GM19438 (cell line): ENCODE measurements at regions not wholly inside any gene's neighbourhood (a gene's known extent, or its start where the extent isn't known, plus 50 kb on each side); places are given as distances from the start of the nearest gene placed in this dataset.

ENCODE experiments used
- ATAC-seq: cut with Tn5 transposase; IDR thresholded peaks from one replicate; pipeline ENCODE4 v1.9.1; 2021; ENCODE audit warnings: low read depth; ENCODE audit not compliant: unreplicated experiment

DNA sequence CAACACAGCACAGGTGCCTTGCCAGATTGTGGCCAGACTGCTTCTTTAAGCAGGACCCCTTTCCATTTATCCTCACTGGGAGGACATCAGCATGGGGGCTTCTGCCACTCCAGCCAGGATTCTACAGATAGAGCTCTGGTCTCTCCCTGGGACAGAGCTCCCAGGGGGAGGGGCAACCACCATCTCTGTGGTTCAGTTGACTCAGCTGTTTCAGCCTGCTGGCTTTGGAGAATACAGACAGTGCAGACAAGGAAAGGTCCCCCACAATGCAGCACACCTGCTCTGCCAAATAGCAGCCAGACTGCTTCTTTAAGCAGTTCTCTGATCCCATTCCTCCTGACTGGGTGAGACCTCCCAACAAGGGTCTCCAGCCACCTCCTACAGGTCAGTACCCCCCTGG lies 132.8 kb downstream of the OR2K2 start:
- ATAC-seq, result no peak

DNA sequence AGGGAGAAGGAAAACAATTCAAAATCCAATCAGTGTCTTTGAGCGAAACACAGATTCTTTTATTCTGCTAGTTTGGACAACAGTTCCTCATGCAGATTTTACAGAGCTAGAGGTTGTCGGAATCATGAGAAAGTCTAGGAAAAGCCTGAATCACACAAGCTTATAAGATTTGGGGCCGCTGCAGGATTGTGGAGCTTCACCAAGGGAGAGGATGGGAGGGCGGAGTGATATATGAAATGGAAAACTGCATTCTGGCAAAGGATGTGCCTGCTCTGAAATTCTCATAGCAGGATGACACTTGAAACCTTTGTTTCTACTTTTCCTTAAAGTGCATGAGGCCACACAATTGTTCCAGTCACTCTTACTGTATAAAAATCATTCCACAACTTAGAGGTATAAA lies 134.3 kb downstream of the OR2K2 start:
- ATAC-seq, result no peak

DNA sequence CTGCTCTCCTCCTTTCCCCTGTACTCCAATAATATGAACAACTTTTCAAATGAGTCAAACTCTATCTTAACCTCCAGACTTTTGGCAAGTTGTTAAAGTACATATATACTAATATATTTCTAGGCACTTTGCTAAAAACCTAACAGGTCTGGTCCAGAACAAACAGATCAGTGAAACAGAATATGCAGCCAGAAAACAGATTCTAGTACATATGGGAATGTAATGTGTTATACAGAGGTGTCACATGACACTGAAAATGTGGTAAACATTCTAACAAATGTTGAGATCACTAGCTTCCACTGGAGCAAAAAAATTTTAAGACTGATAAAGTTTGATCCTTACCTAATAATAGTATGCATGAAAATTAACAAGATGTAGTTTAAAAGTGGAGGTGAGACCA lies 136.9 kb downstream of the OR2K2 start:
- no peak for ATAC-seq

DNA sequence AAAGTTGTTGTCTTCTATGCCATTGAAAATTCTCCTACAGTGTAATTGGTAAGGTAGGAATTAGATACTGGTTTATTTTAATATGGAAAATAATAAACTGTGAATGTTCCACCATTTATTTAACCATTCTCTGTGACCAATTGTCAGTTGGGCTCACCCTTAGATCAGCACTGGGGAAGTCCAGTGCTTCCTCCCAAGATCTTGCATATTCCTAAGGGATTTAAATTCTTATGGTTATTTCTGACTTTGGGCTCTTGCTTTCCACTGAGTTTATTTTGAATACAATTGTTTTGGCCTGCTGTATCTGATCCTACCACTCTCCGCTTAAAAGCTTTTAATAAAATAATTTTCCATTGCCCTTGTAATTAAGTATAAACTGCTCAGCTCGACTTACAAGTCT lies 137.4 kb downstream of the OR2K2 start:
- no peak for ATAC-seq

DNA sequence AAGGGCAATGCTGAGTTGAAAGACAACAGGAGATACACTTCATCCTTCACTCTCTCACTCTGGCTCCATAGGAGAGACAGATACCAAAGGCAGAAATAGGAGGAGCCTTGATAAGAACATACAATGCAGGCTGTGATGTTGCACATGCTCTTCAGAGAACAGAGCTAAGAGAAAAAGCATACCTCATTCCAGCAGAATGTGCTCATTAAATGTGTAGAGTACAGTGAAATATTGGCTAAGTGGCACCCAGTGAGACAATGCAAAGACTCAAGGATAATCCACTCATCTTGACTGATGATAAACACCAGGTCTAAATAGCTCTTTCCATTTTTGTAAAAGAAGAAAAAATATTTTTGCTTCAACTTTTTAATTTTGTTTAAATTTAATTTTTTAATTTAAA lies 139.7 kb downstream of the OR2K2 start:
- ATAC-seq, result no peak

DNA sequence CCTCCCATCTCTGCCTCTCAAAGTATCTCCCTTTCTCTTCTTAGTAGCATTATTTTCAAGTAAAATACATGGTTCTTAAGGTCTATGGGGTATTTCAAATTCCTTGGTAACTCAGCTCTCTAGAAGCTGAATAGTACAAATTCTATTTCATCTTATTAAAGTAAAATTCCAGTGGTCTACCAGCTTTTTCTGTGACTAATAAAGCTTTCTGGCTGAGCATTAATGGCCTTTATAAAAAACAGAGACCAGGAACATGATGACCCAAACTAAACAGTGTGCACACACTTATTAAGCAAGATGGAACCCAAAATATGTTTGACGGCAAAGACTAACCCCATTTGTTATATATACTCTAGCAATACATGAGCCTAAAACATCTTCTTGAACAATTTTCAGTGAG lies 142.6 kb downstream of the OR2K2 start:
- no peak for ATAC-seq

DNA sequence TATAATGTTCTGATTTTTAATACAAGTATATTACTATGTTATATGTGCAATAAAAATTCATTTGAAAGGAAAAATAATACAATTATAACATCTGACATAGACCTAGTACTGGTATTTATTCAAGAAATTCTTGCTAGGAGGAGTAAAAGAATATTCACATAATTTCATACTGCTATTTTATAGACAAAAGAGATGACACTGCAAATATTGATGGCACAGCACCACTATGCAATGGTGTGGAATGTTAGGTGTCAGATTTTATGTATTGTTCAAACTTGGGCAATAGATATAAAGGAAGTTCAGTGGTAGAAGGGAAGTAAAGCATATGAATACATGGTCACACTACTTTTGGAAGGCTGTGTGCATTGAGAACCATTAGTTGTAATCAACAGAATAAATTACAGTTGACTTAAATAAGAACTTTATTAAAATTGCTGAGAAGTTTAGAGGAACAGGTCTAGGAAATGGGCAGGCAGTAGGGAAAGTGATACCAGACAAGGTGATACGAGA lies 143.9 kb downstream of the OR2K2 start:
- ATAC-seq, result no peak

DNA sequence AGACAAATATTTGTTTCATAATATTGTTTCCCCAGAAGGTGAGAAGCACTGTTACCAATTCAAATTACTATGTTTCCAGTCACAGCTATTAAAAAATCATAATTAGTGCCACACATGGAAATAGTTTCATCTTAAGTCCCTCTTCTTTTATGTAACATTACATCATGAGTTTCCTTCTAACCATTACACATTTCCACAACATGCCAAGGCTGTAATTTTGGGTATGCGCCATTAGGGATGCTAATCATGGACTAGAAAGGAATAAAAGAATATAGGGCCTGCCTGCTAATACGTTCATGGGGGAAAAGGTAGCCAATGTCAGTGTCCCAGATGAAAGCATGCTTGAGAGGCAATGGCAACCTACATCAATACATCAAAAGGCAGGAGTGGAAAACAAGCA lies 142.5 kb upstream of the LPAR1 start:
- ATAC-seq, result no peak

DNA sequence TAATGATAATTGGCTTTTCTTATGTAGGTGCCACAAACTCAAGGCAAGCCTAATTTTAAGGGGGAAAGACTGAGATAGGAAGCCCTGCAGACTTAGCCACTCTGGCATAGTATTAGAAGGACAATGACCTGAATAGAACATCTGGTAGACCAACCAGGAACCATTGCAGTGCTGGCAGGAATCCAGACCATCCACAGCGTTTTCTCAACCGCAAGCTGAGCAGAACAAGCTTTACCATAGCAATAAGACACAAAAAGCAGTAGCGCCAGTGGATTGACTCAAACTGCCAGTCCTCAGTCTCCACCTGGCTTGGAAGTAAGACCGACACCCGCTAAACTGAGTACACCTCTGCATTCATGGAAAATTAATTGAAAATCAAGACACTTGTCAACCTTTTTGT lies 141.3 kb upstream of the LPAR1 start:
- ATAC-seq, result no peak

DNA sequence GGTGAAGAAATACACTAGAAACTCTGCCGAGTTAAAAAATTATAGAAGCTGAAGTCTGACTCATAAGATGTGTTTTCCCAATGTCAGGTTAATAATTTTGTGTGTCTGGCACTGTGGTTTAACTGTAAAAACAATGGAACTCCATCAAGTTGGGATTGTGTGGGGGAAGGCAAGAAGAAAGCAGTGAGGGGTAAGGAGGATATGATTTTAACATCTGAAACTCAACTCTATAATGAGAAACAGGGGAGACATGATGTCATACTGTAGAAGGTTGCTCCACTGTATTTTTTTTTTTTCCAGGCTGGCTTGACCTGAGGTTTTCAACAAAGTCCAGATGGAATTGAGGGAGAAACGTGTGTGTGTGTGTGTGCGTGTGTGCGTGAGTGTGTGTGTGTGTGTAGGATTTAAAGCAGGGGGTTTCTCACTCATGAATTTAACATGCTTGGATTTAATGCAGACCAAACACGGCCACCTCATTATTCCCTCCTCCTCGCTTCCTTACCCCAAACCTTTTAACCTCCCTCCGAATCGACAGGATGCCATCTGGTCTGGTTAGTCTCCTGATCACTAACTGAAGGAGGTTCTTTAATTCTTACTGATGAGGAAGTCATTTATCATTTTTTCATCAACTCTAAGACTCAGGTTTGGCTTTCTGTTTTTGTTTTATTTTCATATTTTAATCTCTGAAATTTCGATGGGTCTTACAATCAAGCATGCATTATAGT lies 140.2 kb upstream of the LPAR1 start:
- no peak for ATAC-seq

DNA sequence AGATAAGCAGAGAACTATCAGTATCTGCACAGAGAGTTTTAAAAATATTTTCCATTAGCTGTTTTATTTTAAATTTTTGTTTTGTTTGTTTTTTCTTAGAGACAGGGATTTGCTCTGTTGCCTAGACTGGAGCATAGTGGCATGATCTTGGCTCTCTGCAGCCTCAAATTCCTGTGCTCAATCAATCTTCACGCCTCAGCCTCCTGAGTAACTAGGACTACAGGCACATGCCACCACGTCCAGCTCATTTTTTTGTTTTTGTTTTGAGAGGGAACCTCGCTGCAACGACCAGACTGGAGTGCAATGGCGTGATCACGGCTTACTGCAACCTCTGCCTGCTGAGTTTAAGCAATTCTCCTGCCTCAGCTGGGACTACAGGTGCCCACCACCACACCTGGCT lies 138.2 kb upstream of the LPAR1 start:
- no peak for ATAC-seq

DNA sequence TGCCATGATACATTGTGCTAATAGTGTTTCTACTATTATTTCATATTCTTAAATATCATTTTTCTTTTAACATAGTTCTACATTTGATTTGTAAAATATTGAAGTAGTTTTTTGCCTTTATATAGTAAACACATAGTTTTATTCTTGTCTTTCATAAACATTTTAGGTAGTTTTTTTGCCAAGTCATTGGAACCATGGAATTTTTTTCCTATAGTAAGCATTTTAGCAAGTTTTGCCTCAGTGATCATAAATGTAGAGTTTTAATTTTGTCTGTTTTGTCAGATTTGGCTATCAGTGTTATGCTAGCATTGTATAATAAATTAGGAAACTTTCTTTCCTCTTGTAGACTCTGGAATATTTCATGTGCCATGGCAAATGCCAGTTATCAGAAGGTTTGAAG lies 137.1 kb upstream of the LPAR1 start:
- ATAC-seq, result no peak

DNA sequence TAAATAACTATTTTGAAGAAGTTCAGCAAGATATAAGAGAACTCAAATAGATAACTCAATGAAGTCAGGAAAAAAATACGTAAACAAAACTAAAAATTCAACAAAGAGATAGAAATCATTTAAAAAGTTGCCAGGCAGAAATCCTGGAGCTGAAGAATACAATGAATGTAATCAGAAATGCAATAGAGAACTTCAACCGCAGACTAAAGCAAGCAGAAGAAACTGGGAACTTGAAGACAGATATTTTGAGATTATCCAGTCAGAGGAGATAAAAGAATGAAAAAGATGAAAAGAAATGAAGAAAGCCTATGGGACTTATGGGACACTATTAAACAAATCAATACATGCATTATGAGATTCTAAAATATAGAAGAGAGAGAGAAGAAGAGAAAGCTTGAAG lies 129.1 kb upstream of the LPAR1 start:
- ATAC-seq, result no peak

DNA sequence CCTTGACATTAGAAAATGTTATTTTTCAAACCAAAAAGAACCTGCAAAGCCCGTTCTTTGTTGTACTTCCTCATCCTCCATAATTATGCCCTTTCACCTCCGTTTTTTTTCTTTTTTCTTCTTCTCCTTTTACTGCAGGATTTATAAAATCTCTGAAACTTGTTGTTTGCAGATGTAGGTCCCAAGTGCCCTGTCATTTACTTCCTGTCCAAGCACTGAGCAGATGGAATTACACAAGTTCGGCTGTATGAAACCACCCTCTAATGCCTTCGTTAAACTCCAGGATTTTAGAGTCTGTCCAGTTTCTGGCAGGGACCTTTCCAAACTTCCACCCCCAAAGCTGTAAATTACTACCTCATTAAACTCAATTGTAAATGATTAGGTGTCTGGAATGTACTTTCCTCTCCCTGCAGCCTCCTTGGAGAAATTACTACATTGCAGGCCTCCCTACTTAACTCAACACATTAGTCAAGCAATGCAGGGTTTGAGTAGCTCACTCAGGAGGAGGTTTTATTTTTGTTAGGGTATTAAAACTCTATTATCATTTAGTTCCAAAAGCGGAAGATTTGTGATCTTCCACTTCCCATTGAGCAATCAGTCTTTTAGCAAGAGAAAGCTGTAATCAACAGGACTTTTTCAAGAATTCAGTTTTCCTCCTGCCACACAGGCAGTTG lies 125.6 kb upstream of the LPAR1 start:
- no peak for ATAC-seq

DNA sequence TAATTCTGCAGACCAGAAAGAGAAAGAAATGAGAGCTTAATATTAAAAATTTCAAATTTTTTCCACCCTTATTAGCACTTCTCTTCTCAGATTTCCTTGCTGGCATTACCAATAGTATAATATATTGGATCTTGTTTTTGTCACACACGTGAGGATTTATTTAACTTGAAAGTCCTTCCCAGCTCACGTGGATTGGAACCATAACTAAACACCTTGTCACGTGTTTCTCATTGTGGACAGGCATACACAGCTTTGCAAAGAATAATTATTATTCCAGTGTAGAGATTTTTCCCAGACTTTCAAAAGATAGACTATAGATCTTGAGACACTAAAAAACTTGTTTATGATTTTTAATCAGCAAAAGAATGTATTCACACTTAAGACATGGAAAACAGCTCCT lies 123.8 kb upstream of the LPAR1 start:
- no peak for ATAC-seq

DNA sequence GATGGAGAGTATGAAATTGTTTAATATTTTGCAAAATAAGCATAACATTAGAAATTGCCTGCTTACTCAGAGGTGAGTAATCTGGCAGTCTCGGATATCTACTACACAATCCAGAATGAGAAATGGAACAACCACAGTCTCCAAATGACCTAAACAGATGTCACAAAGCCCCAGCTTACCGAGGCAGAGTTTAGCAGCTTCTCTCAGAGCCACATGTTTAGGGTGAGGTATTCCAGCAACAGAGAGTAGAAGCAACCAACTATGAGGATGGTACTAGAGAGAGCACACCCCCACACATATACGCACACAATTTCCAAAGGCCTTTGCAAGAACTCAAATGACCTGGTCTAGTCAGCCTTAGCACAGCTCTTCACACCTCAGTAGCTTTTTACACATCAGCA lies 122.7 kb upstream of the LPAR1 start:
- ATAC-seq, result no peak

DNA sequence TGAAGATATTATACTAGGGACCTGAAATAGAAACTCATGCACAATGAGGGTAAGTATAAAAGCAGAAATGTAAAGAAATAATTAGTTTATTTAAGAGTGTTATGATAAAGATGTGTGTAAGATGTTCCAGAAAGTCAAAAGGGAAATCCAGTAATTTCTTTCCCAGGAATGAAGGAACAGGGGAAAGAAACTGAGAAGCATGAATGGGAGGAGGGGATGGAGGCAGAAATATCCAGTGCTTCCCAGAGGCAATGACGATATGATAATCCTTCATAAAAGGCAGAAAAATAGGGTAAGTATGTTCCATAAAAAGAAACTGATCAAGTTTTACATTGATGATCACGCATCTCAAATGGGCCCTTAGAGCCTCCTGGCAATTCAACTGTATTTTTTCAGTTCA lies 120.7 kb upstream of the LPAR1 start:
- no peak for ATAC-seq

DNA sequence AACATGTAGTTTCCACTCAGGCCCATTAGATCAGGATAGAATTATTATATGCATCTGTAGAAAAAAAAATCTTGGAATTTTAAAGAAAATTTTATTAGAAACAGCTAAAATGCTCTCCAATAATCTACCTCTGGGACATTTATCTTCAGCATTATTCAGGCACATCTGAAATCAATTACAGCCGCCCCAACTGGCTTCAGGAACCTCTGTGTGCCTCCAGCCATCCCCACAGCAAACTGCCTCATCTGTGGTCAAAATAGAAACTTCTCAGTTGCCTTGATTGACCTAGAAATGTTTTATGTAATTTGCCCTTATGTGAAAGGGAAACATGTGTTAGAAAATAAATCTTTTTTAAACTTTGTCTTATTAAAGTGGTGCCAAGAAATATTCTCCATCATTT lies 120.1 kb upstream of the LPAR1 start:
- no peak for ATAC-seq

DNA sequence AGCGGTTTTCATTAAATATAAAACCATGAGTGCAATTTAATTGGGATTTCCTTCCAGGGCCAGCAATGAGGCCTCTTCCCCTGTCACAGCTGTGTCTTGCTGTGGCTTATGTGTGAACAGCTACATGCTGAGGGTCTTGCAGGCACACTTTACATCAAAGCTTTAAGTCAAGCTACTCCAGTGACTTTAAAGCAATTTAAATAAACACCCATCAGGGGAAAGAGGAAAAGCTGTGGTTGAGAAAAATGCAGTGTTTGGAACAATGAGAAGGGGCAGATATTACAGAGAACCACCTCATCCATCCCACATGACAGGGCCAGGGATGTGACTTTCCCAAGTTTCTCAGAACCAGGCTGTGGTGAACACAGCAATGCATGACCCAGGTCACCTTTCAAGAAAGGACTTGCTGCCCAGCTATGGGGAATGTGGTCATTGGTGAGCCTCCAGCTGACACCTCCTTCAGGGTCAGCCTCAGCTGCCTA lies 115.9 kb upstream of the LPAR1 start:
- no peak for ATAC-seq

DNA sequence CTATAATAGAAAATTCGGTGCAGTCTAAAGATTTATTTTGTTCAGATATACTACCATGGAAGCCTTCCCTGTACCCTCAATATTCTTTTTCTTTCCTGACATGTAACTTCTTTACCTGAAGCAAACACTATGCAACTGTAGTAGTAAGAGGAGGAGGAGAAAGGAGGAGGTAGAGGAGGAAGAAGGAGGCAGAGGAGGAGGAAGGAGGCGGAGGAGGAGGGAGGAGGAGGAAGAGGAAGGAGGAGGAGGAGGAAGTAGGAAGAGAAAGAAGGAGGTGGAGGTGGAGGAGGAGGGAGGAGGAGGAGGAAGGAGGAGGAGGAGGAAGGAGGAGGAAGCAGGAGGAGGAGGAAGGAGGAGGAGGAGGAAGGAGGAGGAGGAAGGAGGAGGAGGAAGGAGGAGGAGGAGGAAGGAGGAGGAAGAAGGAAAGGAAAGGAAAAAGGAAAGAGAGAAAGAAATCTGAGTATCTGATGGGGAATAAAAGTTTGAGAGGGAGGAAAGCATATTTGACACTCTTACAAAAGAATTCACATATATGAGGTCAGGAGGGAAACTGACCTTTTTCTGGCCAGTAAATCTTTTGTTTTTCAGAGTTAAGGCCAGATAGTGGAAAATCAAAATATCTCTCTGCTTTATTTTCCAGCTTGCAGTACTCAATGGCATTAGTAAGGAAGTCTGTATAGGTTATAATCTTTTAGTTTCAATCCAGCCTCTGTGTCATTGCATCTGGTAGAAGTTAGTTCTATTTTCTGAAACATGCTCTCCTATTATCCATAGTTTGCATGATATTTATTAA lies 114.5 kb upstream of the LPAR1 start:
- no peak for ATAC-seq

DNA sequence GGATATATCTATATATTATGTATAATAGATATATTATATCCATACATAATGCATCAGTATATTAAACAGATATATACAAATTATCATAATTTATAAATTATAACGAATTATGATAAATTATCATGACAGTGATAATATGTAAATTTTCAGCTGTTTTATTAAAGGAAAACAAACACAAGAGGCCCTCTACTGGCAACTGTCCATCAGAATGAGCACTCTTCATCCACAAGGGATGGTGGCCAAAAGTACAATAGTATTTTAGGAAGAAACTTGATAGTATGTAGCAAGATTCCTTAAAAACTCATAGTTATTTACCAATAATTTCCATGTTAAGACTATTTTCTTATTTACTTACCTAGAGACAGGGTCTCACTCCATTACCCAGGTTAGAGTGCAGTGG lies 113.3 kb upstream of the LPAR1 start:
- no peak for ATAC-seq
